GM12878 (cell line): ENCODE measurements at regions not wholly inside any gene's neighbourhood (a gene's known extent, or its start where the extent isn't known, plus 50 kb on each side); places are given as distances from the start of the nearest gene placed in this dataset.

Experiments used
- ATAC-seq: fragments of 200-7000 bp; cut with Tn5 transposase; 3 replicates; pipeline ENCODE4 v1.9.1; 2020; ENCODE audit warnings: mild to moderate bottlenecking, moderate library complexity
- BruUV-seq: library from RNA; stranded (reverse); fragments of 400-500 nt; replicated peaks from 2 replicates; lab custom pipeline; 2021; lab: Mats Ljungman, UMichigan
- CTCF ChIA-PET: fragments of 300-600 bp; sonication (Branson Sonifier 250); formaldehyde crosslinking; extraction: SDS; loops from one replicate; lab custom pipeline; 2021; ENCODE audit warnings: inconsistent platforms; lab: Yijun Ruan, JAX
- POLR2A ChIA-PET: fragments of 350-600 bp; formaldehyde crosslinking; extraction: SDS; loops from one replicate; lab custom pipeline; 2021; ENCODE audit warnings: inconsistent platforms; lab: Charles Lee
- RAD21 ChIA-PET: fragments of 300-600 bp; sonication (Branson Sonifier 250); formaldehyde crosslinking; loops from one replicate; lab custom pipeline; 2023; ENCODE audit warnings: antibody characterized with exemption; ENCODE audit not compliant: unreplicated experiment; lab: Charles Lee
- SMC1A ChIA-PET: fragments of 300-600 bp; sonication (Branson Sonifier 250); formaldehyde crosslinking; loops from one replicate; lab custom pipeline; 2023; ENCODE audit not compliant: unreplicated experiment, uncharacterized antibody; lab: Charles Lee
- DNase-seq: peaks from one replicate; pipeline ENCODE4 v3.0.0-alpha.2; 2011; ENCODE audit warnings: low read depth, low spot score
- FAIRE-seq: peaks from 3 replicates; lab custom pipeline; 2011; peaks lifted over from hg19 to GRCh38; lab: Jason Lieb, UNC
- H2AFZ ChIP-seq: 2 replicates; pipeline ENCODE4 v1.6.0; 2011; ENCODE audit warnings: low read depth, low read length, control low read depth; ENCODE audit not compliant: control insufficient read depth
- H3K27ac ChIP-seq: 2 replicates; pipeline ENCODE4 v1.5.1; 2011; ENCODE audit warnings: control low read depth; ENCODE audit not compliant: control insufficient read depth, insufficient read depth
- H3K27me3 ChIP-seq, 2 experiments: replicated peaks in 1 of 2; 2 replicates each; pipeline versions ENCODE4 v1.6.0 to v1.6.1; 2011; ENCODE audit warnings: low read length in 1 of 2; ENCODE audit not compliant: control insufficient read depth in 2 of 2, insufficient read depth in 2 of 2
- H3K36me3 ChIP-seq, 2 experiments: 2 replicates each; pipeline ENCODE4 v1.5.1; 2011; ENCODE audit warnings: low read length in 1 of 2; ENCODE audit not compliant: control insufficient read depth in 2 of 2, insufficient read depth in 2 of 2
- H3K4me1 ChIP-seq: 2 replicates; pipeline ENCODE4 v1.6.1; 2011; ENCODE audit warnings: mild to moderate bottlenecking, low read length, moderate library complexity, mixed read lengths; ENCODE audit not compliant: control insufficient read depth, insufficient read depth
- H3K4me2 ChIP-seq: 2 replicates; pipeline ENCODE4 v1.6.0; 2011; ENCODE audit warnings: control low read depth; ENCODE audit not compliant: control insufficient read depth, insufficient read depth
- H3K4me3 ChIP-seq: fragments of 200-600 bp; sonication (generic); 2 replicates; pipeline ENCODE4 v1.5.1; 2016
- H3K79me2 ChIP-seq: 2 replicates; pipeline ENCODE4 v1.6.0; 2011; ENCODE audit warnings: low read length; ENCODE audit not compliant: control insufficient read depth, insufficient read depth
- H3K9ac ChIP-seq: 2 replicates; pipeline ENCODE4 v1.8.0; 2011; ENCODE audit warnings: low read length, control low read depth, mixed read lengths; ENCODE audit not compliant: control insufficient read depth, insufficient read depth
- H3K9me3 ChIP-seq: replicated peaks from 3 replicates; pipeline ENCODE4 v1.5.1; 2011; ENCODE audit warnings: mild to moderate bottlenecking, low read length; ENCODE audit not compliant: control insufficient read depth, insufficient read depth
- H4K20me1 ChIP-seq: 2 replicates; pipeline ENCODE4 v1.6.0; 2011; ENCODE audit not compliant: control insufficient read depth, insufficient read depth
- CBFB ChIP-seq: IDR thresholded peaks from 2 replicates; pipeline ENCODE4 v1.6.1; 2016; ENCODE audit warnings: antibody characterized with exemption, low read depth
- CTCF ChIP-seq, 3 experiments: IDR thresholded peaks in 2 of 3; conservative IDR thresholded peaks in 1 of 3; 2 replicates each; pipeline ENCODE4 v1.5.1; 2011; ENCODE audit warnings: low read depth in 3 of 3, low read length in 3 of 3, mild to moderate bottlenecking in 3 of 3, control low read depth in 2 of 3, moderate library complexity in 2 of 3, inconsistent platforms in 1 of 3, mixed read lengths in 1 of 3; ENCODE audit not compliant: control insufficient read depth in 2 of 3, insufficient read depth in 1 of 3; ENCODE audit errors: extremely low read depth in 1 of 3
- E4F1 ChIP-seq: fragments of 450-650 bp; IDR thresholded peaks from 2 replicates; pipeline ENCODE4 v1.6.1; 2018; ENCODE audit warnings: borderline replicate concordance, mild to moderate bottlenecking; ENCODE audit not compliant: partially characterized antibody
- RAD21 ChIP-seq: IDR thresholded peaks from 2 replicates; pipeline ENCODE4 v1.6.1; 2011; ENCODE audit warnings: mild to moderate bottlenecking, low read depth, low read length, moderate library complexity; ENCODE audit not compliant: insufficient read depth
- SMC3 ChIP-seq: IDR thresholded peaks from 2 replicates; pipeline ENCODE4 v1.6.1; 2011; ENCODE audit warnings: low read length, improper control_type of control experiment, borderline replicate concordance
- YY1 ChIP-seq: IDR thresholded peaks from 2 replicates; pipeline ENCODE4 v1.6.1; 2011; ENCODE audit warnings: low read depth, mild to moderate bottlenecking, low read length
- ZBTB11 ChIP-seq: fragments of 450-650 bp; formaldehyde crosslinking; IDR thresholded peaks from 2 replicates; pipeline ENCODE4 v1.5.0; 2022; ENCODE audit warnings: mild to moderate bottlenecking, missing genetic modification characterization
- whole genome bisulfite sequencing: methylation state at CpG from one replicate; pipeline ENCODE4 v1.1.6; 2016; ENCODE audit warnings: low lambda C conversion rate; ENCODE audit not compliant: insufficient replicate concordance, insufficient coverage; ENCODE audit errors: missing lambda C conversion rate; 5-methylcytosine and 5-hydroxymethylcytosine counted together
- in situ Hi-C: fragments of 300-500 bp; cut with MboI; formaldehyde crosslinking; loops from 9 replicates; pipeline ENCODE4 v1.14.3; 2018; ENCODE audit warnings: mixed read lengths
- intact Hi-C: fragments of 100-400 bp; cut with micrococcal nuclease; formaldehyde crosslinking; loops from one replicate; pipeline ENCODE4 v1.14.2; 2022; ENCODE audit not compliant: unreplicated experiment
- TF ChIP-seq, protein P1 (sequence below): fragments of 450-650 bp; IDR thresholded peaks from 2 replicates; pipeline ENCODE4 v1.6.1; 2017; ENCODE audit warnings: low read depth, mild to moderate bottlenecking, moderate library complexity

GRCh38 chr4:14871676-14872430 is 130.4 kb upstream of the CPEB2 start:
- Histone ChIP-seq H3K9ac (no peak overlapping the region), H3K4me2 (no peak overlapping the region), H3K27ac (no peak overlapping the region), H3K79me2 (no peaks in the 10 kb centered on the region), H3K9me3 (no peaks in the 10 kb centered on the region; the same call in 2 of the 3 replicates), H3K4me1 (peaks cover 26% of the 10 kb centered on the region), H3K27me3 (no peaks in the 10 kb centered on the region), H3K36me3 (no peaks in the 10 kb centered on the region), H2AFZ (no peak overlapping the region), H3K4me3 (no peak overlapping the region), H4K20me1 (no peaks in the 10 kb centered on the region)
- DNase-seq = no peak
- no peak for FAIRE-seq
- peak; percentile 64 for ATAC-seq
- ChIA-PET RAD21 (interaction anchor here (1.6 kb wide), 1 partner anchor 8 kb away, joined by 4 read pairs; no protein-coding TSS in a partner anchor), CTCF (interaction anchor here (1.0 to 1.4 kb wide), 2 partner anchors 12 to 13 kb away, joined by 3 to 4 read pairs; no protein-coding TSS in a partner anchor), SMC1A (interaction anchor here (1.0 to 1.6 kb wide), 3 partner anchors 8 to 65 kb away, joined by 4 to 6 read pairs (median 5); no protein-coding TSS in a partner anchor), POLR2A (no interaction called here)
- 51% methylated on average over 6 of the region's 6 CpGs for WGBS
- TF ChIP-seq E4F1 (no peak), ZBTB11 (no peak), YY1 (peak; percentile 10; the same call in 1 of the 2 replicates), SMC3 (peak; percentile 59; the same call in 1 of the 2 replicates), CBFB (no peak), RAD21 (peak; percentile 57), CTCF (IDR thresholded peaks at IDR 0.05 in 2 of 3, conservative IDR thresholded peaks at IDR 0.05 in 1 of 3; ENCODE audit: control insufficient read depth in 2 of 3, extremely low read depth in 1 of 3, insufficient read depth in 1 of 3, low read depth in 3 of 3, low read length in 3 of 3) (peak; percentile 29 to 57 (median 45); a peak in 5 of 6 replicates)
- TF ChIP-seq, protein P1, sequence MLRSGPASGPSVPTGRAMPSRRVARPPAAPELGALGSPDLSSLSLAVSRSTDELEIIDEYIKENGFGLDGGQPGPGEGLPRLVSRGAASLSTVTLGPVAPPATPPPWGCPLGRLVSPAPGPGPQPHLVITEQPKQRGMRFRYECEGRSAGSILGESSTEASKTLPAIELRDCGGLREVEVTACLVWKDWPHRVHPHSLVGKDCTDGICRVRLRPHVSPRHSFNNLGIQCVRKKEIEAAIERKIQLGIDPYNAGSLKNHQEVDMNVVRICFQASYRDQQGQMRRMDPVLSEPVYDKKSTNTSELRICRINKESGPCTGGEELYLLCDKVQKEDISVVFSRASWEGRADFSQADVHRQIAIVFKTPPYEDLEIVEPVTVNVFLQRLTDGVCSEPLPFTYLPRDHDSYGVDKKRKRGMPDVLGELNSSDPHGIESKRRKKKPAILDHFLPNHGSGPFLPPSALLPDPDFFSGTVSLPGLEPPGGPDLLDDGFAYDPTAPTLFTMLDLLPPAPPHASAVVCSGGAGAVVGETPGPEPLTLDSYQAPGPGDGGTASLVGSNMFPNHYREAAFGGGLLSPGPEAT = no peak
- BruUV-seq = no TSS peak
- intact Hi-C loops (loop anchor here (2.0 kb wide), 1 partner anchor 131 kb away; the partner anchor contains the start of gene CPEB2), in situ Hi-C loops (loop anchor here (10.0 kb wide), 1 partner anchor 133 kb away; the partner anchor contains the start of gene CPEB2)
